SHP77 treated with DMSO at 0.1 percent for 48 hours (cell line): ENCODE measurements at regions not wholly inside any gene's neighbourhood (a gene's known extent, or its start where the extent isn't known, plus 50 kb on each side); places are given as distances from the start of the nearest gene placed in this dataset.
"Not testable (repeated sequence)": the region's sequence is repeated elsewhere in the genome, so short reads cannot be mapped to it uniquely, and the experiment has no call there.

Source experiments
- DNase-seq: peaks from one replicate; lab custom pipeline; 2025; lab: John Stamatoyannopoulos, UW

DNA sequence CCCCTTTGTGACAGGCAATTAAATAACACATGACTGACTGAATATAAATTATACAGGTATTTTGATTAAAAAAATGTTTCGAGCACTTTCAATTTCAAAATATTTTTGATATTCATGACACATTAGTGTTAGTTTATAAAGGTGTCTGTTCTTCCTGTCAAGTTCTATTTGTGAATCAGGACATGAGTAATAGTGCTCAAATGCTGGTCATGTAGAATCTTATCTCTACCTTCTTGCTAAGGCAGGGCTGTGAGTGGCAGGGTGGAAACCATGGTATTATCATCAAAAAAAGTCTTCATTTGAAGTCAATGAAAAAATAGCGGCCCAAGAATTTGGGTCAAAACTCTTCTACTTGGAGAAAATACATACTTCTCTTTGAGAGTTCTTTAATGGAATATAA, 250.2 kb downstream of the DACT1 start:
- no peak for DNase-seq

DNA sequence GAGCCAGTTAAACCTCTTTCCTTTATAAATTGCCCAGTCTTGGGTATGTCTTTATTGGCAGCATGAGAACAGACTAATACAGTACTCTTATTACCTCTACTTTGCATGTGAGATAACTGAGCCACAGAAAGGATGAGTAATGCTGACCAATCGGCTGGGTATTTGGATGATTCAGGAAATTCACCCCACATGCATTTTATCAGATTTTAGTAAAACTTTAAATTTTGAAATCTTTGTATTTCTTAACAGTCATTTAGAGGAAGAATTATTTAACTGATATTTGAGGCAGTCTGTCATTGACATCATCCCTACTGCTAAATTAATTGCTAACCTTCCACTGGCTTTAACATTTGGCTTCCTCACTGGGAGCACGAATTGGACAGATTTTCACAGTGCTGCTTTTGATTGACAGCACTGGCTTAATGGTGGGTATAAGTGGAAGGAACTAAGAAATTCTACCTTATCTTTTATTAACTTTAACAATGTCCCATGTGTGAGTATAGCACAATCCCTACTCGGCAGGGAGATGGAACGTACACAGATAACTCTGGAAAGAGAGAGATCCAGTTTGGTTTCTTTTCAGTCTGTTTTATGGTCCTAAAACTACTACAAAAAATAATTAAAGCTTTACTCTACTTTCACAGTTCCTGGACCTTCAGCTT, 261.0 kb downstream of the DACT1 start:
- DNase-seq = no peak

DNA sequence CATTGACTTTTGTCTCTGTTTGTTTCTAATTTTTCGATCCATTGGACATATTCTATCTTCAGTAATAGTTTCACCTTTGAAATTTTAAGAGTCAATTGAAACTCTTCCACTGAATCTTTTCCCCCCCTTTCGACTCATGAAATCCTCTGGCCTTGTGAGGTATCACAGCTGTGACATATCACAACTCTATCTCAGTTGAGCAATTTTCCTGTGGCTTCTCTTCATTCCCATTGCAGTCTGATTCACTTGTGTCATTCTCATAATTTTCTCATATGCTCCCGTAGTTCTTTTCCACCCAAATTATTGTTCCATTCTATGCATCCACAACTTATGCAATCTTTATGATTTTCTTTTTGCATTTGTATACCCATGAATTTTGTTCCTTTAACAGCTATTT, 261.6 kb downstream of the DACT1 start:
- DNase-seq = no peak

DNA sequence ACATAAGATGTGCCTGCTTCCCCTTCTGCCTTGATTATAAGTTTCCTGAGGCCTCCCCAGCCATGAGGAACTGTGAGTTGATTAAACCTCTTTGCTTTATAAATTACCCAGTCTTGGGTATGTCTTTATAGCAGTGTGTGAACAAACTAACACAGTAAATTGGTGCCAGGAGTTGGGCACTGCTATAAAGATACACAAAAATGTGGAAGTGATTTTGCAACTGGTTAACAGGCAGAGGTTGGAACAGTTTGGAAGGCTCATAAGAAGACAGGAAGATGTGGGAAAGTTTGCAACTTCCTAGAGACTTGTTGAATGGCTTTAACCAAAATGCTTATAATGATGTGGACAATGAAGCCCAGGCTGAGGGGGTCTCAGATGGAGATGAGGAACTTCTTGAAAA, 264.1 kb downstream of the DACT1 start:
- no peak for DNase-seq

DNA sequence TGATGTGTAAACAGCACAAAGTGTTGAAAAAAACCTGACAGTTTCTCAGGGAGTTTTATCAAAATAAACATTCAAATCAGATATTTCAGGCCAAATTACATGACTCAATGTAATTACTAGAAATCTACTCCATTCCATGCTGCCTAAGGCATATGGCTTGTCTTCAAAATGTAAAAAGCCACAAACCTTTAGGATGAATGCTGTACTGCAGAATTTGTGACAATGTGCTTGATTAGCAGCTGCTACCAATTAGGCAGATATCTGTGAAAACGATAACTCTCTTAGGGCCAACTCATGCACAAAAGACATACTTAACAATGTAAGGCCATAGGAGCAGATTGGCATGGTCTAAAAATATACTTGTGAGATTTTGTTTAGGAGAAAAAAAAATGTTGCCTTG, 267.0 kb downstream of the DACT1 start:
- DNase-seq = no peak

DNA sequence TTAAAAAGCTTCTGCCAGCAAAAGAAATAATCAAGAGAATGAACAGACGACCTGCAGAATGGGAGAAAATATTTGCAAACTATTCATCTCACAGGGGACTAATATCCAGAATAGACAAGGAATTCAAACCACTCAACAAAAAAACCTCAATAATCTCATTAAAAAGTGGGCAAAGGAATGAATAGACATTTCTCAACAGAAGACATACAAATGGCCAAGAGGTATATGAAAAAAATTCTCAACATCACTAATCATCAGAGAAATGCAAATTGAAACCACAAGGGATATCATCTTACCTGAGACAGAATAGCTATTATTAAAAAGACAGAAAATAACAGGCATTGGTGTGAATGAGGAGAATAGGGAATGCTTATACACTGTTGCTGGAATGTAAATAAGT, 270.0 kb downstream of the DACT1 start:
- DNase-seq = no peak

DNA sequence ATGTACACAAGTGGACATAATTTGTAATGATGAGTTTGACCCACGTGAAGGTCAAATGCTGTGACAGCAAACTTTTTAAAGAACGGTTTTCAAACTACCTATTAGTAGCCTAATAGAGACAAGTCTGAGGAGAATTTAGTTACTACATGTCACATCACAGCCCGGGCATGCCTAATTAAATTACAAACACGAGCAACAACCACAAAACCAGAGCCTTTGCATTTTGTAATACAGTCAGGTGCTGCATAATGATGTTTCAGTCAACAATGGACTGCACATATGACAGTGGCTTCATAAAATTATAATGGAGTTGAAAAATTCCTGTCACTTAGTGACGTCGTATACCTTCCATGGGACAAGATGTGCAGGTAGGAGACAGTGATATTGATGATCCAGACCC, 274.5 kb downstream of the DACT1 start:
- no peak for DNase-seq

DNA sequence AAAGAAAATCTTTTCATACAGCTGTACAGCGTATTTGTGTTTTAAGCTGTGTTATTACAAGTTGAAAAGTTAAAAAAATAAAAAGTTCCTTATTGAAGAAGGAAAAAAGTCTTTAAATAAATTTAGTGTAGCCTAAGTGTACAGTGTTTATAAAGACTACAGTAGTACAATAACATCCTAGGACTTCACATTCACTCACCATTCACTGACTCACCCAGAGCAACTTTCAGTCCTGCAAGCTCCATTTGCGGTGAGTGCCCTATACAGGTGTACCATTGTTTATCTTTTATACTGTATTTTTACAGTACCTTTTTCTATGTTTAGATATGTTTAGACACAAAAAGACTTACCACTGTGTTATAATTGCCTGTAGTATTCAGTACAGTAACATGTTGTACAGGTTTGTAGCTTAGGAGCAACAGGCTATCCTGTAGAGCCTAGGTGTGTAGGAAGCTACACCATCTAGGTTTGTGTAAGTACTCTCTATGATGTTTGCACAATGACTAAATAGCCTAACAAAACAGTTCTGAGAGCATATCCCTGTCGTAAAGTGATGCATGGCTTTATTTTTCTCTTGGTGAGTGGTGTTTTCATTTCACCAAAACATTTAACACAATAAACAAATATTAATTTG, 275.2 kb downstream of the DACT1 start:
- no peak for DNase-seq

DNA sequence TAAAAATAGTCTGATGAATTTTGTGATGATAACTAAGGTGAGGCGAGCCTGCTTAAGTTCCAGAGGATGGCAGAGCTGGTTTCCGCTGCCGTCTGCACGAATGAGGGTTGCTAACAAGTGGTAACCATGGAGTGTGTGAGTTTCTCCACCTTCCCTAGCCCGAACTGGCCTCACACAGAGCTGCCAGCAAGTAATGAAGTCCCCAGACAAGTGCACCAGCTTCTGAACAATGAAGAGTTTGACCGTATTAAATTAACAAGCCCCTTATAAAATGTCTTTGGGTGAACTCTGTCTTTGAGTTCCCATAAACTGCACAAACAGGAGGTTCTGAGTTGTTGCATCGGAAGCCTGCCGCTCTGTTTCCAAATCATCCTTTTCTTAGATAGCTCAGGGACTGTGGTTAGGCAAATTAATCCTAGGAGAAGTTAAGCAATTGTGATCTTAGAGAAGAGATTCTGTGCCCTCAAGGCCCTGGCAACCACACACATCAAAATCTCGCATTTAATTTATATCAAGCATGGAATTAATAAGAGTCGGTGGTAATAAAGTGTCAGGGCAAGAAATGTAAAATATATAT, 274.1 kb upstream of the DAAM1 start:
- no peak for DNase-seq

DNA sequence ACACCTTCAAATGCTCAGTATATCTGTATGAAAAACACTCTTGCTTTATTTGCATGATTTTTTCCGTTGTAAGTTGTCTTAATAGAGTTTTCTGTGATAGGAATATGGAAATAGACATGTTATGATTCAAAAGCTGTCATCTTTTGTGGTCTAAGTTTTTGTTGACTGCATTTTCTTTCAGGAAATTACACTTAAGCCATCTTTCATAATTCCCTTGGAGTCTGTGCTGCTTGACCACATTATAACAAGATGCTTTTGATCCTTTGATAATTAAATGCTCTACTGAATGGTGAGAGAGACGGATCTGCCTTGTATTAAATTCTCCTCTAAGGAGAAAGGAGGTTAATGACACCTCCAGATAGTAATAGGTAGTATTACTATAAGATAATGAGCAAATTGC, 272.8 kb upstream of the DAAM1 start:
- no peak for DNase-seq

DNA sequence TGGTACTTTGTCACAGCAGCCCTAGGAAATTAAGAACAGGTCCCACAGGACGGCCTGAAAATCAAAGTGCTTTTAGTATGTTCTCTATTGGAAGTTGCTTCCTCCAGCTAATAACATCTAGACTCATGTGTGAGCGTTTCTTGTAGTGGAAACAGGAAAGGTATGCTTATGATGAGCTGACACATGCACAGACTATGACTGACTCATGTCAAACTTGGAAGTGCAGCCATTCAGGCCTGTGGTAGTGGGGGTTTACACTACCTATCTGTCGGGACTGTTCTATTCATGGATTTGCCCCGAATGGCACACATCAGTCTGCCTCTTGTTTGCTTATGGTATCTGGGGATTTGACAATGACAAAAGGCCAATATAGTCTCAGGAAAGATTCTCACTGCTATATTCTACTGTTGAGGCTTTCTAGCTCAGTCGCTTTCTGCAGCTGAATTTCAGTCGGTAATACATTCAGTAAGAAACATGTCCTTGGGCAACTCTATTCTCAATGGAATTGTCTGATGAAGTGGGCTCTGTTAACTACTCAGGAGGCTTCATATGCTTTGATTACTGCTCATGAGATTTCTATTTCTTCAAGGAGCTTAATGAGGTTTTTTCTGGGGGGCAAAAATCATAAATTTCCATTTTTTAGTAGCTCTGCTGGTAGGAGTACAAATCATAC, 270.3 kb upstream of the DAAM1 start:
- DNase-seq = no peak

DNA sequence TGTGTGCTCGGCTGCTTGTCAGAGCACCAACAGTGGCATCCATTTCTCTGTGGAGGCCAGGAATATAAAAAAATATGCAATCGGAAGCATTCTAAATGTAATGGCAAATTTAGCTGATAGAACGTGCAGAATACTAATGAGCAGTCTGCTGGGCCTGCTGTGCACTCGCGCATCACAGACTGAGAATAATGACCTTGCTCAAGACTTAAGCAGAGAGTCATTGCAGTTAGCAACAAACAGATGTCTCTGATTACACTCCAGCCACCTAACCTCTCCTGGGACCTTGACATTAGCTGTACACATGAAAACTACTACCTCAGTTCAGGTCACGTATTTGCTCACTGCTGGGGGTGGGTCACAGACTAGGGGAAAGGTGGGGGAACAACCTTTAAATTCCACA, 269.2 kb upstream of the DAAM1 start:
- no peak for DNase-seq

DNA sequence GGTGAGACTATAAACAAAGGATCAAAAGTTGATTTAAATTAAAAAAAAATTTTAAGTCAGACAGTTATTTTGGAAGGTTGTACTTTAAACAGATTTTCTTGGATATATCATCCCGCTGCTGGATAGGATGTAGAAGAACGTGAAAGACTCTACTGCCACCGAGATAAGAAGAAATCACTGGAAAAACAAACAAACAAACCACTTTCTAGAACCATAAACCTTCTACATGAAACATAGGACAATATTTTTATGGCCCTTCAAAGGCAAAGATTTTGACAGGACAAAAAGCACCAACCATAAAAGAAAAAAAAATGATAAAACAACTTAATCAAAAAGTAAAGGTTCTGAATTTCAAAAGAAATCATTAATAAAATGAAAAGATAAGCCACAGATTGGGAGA, 268.2 kb upstream of the DAAM1 start:
- no peak for DNase-seq

DNA sequence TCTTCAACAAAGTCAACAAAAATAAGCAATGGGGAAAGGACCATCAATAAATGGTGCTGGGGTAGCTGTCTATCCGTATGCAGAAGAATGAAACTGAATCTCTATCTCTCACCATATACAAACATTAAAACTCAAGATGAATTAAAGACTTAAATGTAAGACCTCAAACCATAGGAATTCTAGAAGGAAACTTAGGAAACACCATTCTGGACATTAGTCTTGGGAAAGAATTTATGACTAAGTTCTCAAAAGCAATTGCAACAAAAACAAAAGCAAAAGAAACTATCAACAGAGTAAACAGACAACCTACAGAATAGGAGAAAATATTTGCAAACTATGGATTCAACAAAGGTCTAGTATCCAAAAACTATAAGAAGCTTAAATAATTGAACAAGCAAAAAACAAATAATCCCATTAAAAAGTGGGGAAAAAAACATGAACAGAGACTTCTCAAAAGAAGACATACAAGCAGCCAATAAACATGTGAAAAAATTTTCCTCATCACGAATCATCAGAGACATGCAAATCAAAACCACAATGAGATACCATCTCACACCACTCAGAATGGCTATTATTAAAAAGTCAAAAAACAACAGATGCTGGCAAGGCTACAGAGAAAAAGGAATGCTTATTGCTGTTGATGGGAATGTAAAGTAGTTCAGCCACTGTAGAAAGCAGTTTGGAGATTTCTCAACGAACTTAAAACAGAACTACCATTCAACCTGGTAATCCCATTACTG, 266.1 kb upstream of the DAAM1 start:
- DNase-seq = not testable (repeated sequence)

DNA sequence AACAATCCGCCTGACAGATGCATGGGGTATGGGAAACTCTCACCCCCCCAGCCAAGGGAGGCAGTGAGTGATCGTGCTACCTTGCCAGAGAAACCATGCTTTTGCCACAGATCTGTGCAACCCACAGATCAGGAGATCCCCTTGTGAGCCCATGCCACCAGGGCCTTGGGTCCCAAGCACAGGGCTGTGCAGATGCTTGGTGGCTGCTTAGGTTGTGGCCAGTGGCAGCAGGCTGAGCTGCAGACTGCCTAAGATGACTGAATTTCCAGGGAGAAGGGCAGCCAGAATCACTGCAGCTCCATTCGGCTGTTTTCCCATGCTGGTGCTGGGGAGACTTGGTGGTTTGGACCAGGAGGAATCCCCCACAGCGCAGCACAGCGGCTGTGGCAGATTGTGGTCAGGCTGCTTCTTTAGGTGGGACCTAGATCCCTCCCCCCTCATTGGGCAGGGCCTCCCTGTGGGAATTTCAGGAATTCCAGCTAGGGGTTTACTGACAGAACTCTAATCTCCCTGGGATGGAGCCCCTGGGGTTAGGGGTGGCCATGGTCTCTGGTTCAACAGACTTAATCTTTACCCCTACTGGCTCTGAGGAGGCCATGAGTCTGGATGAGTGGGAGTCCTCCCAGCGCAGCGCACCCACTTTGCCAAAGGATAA, 264.6 kb upstream of the DAAM1 start:
- no peak for DNase-seq

DNA sequence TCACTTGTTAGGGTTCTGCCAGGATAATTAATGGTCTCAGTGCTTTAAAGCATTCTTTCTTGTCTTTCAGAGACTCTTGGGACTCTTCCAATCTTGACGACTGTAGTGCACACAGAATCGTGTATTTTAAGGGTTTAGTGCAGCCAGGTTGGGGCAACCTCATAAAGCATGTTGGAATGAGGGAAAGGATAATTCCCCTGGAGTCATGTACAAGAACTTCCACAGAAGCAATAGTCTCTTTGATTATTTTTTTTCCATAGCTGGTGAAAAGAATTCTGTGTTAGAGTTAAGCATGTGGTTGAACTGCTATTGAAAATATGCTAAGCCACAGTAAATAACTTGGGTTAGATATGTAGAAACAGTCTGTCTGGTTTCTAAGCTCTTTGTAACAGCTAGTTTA, 246.8 kb upstream of the DAAM1 start:
- DNase-seq = no peak

DNA sequence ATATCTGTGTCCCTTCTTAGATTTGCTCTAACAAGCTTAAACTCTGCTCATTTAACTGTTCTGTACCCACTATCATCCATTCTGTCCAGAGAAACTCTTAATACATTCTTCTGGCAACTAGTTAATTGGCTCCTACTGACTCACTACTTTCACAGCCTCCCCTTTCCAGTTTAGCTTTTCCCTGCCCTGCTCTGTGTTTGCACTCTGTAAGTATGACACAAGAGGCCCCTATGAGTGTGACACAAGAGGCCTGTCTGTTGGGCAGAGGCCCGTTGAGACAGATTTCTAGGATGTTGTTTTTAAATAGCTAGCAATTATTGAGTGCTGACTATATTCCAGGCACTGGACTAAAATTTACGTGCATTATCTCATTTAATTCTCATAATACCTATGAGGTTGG, 246.0 kb upstream of the DAAM1 start:
- no peak for DNase-seq

DNA sequence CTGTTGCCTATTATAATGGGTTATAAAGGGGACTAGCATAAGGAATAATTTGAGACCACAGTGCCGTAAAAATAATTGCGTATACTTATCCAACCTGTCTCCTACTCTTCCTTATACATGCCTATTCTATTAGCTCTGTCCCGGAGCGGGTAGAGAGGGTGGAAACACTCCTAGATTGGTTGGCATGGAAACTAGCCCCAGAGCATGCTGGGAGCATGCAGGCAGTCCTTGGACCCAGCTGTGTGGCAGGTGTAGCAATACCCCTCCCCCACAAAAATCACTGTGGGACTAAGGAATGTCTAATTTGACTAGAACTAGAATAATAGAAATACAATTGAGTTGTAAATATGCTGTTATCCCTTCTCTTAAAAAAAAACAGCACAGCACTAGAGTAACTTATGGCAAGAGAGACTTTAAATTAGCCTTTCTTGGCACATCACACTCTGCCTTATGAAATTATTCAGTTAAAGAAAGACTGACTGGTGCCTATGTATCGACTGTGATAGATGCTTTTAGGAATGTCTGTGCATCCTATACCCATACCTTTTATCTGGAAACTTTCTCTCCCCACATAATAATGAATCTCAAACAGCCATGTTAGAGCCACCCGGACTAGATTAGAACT, 244.0 kb upstream of the DAAM1 start:
- peak; percentile 37 for DNase-seq

DNA sequence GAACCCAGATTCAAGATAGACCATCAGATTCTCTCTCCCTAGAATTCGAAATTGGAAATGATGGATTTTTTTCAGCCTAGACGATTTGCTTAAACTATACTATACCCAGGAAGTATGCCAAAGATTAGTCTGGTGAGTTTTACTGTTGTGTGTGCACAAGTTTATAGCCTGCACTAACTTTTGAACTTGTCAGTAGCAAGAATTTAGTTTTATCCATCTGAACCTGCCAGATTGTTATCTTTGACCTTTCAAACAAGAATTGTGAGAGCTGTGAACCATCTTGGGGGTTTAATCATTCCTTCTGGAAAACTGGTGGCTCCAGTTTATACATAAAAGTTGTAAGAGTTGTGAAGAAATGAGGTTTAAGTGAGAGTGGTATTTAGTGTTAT, 243.5 kb upstream of the DAAM1 start:
- no peak for DNase-seq

DNA sequence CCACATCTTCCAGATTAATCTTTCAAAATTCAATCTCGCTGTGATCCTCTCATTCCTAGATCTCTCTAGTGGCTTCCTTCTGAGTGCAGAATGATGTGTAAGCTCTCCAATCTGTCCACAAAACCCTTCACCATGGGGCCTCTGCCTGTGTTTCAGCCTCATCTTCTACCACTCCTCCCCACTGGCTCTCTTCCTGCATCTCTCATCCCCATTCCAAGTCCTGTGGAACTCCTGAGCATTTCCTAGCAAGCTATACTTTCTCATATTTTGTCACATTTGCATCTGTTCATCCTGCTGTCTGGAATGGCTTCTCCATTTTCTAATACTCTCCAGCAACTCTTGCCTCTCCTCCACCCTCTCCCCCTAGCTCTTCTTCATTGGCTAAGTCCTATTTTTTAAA, 242.0 kb upstream of the DAAM1 start:
- DNase-seq = no peak

DNA sequence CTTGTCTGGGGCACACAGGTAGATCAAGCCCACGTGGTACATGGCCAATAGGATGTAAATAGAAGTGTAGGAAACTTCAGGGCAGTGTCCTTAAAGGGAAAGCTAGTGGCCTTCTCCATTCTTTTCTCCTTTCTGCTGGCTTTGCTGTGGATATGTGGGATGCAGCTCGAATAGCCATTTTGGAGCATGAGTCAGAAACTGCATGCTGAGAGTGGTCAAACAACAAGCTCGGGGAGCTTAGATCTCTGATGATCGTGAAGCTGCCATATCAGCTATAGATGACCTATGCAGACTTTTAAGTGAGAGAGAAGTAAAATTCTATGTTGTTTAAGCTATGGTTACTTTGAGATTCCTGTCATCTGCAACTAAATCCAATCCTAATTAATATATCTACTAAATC, 241.3 kb upstream of the DAAM1 start:
- DNase-seq = no peak
